Ascending aorta (tissue), 2 donors: ENCODE measurements at regions not wholly inside any gene's neighbourhood (a gene's known extent, or its start where the extent isn't known, plus 50 kb on each side); places are given as distances from the start of the nearest gene placed in this dataset.
A peak's percentile ranks its signal among the peaks of the same experiment; 100 is the strongest.

ENCODE experiments used
- DNase-seq, 2 donors: peaks; one replicate each; pipeline ENCODE4 v3.0.0-alpha.2; 2019; ENCODE audit warnings: low spot score in 2 of 2
- H3K27ac ChIP-seq, 2 donors: fragments of 200-600 bp; sonication (generic); one replicate each; pipeline ENCODE4 v1.5.1; 2016 to 2017; ENCODE audit warnings: mild to moderate bottlenecking in 1 of 2
- H3K27me3 ChIP-seq: fragments of 200-600 bp; sonication (generic); one replicate; pipeline ENCODE4 v1.5.1; 2017
- H3K36me3 ChIP-seq, 2 donors: fragments of 200-600 bp; sonication (generic); one replicate each; pipeline ENCODE4 v1.5.1; 2016
- H3K4me1 ChIP-seq, 2 donors: fragments of 200-600 bp; sonication (generic); one replicate each; pipeline ENCODE4 v1.5.1; 2016 to 2017; ENCODE audit warnings: mild to moderate bottlenecking in 1 of 2
- H3K4me3 ChIP-seq, 2 donors: fragments of 200-600 bp; sonication (generic); one replicate each; pipeline ENCODE4 v1.5.1; 2016 to 2017; ENCODE audit warnings: mild to moderate bottlenecking in 1 of 2
- H3K9me3 ChIP-seq, 2 donors: fragments of 200-600 bp; sonication (generic); one replicate each; pipeline ENCODE4 v1.5.1; 2016
- CTCF ChIP-seq, 3 experiments: fragments of 200-600 bp in 2 of 3; fragments of 450-650 bp in 1 of 3; sonication (generic) in 2 of 3; IDR thresholded peaks; one replicate each; pipeline ENCODE4 v1.5.1; 2016 to 2019; ENCODE audit warnings: antibody characterized with exemption in 3 of 3, mild to moderate bottlenecking in 1 of 3, moderate library complexity in 1 of 3
- intact Hi-C: fragments of 100-400 bp; cut with DNase I; formaldehyde crosslinking; loops from one replicate; pipeline ENCODE4 v1.15.1; 2023

- Histone ChIP-seq H3K27me3 (no peaks in the 10 kb centered on the region), H3K4me3 (no peak overlapping the region), H3K4me1 (peaks cover 0 to 16% of the 10 kb centered on the region in 2 donors), H3K27ac (peak overlapping the region in 1 of 2 donors; percentile 50), H3K9me3 (no peaks in the 10 kb centered on the region), H3K36me3 (no peaks in the 10 kb centered on the region)
- no peak for DNase-seq
- intact Hi-C loops = no loop called here
- no peak for TF ChIP-seq CTCF (IDR thresholded peaks at IDR 0.05)
Measured at GRCh38 chr4:128636906-128637305, 172.6 kb upstream of the JADE1 start.

DNA sequence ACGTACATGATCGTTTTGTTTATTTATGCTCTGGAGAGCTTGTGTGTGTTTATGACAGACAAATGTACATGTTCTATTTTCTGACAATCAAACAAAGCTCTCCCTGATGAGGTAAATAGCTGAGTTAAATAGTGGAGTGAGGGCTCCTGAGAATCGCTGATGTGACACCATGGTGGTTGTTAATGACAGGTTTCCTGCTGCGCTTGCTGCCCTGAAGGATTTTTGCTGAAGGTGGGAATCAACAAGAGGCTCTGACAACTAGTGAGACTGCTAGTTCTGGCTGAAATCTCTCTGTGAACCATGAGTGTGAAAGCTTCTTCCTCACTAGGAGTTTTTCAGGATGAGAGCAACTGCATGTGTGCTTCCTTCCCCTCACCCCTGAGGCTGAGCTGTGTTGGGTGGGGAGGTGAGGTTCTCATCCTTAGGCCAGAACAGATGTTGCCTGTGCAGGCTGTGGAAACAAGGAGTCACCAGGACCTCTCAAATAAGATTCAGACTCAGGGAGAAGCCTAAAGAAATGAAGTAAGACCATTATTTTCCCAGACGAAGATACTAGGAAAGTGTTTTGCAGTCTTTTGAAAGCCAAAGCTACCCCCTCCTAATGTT lies 173.4 kb upstream of the JADE1 start:
- Histone ChIP-seq H3K9me3 (no peaks in the 10 kb centered on the region), H3K27ac (peak overlapping the region; percentile 50 to 57), H3K27me3 (no peaks in the 10 kb centered on the region), H3K4me3 (no peak overlapping the region), H3K36me3 (no peaks in the 10 kb centered on the region), H3K4me1 (peaks cover 0 to 16% of the 10 kb centered on the region in 2 donors)
- TF ChIP-seq CTCF (IDR thresholded peaks at IDR 0.05) = no peak
- intact Hi-C loops = no loop called here
- DNase-seq = no peak

DNA sequence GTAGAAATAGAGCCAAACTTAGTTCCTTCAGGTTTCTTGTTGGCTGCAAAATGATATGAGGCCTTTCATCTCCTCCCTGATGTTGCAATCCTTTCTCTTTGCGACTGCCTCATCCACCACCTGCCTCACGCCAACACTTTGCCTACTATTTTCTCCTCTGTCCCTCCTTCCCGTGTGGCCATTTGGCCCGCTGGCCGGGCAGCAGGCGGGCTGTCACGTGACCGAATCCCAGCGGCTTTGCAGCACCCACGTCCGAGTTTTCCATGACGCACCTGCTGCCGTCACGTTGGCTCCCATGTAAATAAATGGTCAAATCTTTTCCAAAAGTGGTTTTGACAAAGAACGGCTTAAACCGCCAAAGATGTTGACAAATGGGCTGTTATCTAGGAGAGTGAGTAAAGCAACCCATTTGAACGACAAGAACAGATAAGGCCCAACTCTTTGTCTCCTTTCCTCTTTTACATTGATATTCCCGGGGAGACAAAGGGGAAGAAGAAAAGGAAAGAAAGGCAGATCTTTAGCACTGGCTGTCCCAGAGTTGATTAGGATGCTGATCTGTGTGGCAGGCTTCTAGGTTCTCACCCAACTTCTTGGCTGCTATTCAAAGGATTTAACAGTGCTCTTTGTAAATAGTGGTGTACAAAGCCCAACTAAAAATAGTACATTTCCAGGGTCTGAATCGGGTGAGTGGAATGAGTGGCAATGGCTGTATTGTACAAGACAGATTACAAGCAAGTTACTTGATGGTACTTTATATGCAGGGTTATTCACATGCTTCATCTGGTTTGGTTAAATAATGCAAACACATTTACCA lies 174.2 kb upstream of the JADE1 start:
- peak overlapping the region; percentile 50 to 57 for H3K27ac ChIP-seq

GRCh38 chr4:128633067-128633466 lies 176.4 kb upstream of the JADE1 start:
- Histone ChIP-seq H3K36me3 (no peaks in the 10 kb centered on the region), H3K4me1 (peaks cover 0 to 8% of the 10 kb centered on the region in 2 donors), H3K27ac (no peak overlapping the region), H3K4me3 (no peak overlapping the region), H3K9me3 (no peaks in the 10 kb centered on the region), H3K27me3 (no peaks in the 10 kb centered on the region)
- no peak for TF ChIP-seq CTCF (IDR thresholded peaks at IDR 0.05)
- no peak for DNase-seq
- intact Hi-C loops = no loop called here

More for the DNA sequence above, 174.2 kb upstream of the JADE1 start:
- H3K36me3 ChIP-seq = no peaks in the 10 kb centered on the region
- intact Hi-C loops = no loop called here
- DNase-seq = peak; percentile 39 to 74
- H3K4me3 ChIP-seq = no peak overlapping the region
- TF ChIP-seq CTCF (IDR thresholded peaks at IDR 0.05) = no peak
- peaks cover 0 to 16% of the 10 kb centered on the region in 2 donors for H3K4me1 ChIP-seq
- no peaks in the 10 kb centered on the region for H3K9me3 ChIP-seq
- no peaks in the 10 kb centered on the region for H3K27me3 ChIP-seq

DNA sequence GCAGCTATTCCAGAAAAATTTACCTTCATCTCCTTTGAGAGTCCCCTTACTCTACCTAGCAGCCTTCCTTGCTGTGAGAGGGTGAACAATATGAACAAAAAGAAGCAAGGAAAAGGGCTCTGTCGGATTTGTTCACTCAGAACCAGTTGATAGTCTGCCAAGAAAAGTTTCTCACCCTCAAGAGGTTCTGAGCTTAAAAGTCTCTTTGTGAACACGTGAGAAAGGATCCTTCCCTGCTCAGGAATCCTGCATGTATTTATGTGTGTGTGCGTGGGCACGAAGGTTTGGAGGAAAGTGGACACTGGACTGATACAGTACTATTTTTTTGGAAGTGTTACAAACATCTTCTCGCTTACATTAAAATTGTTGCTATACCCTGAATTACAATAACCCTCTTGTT lies 178.6 kb upstream of the JADE1 start:
- H3K36me3 ChIP-seq = no peaks in the 10 kb centered on the region
- H3K9me3 ChIP-seq = no peaks in the 10 kb centered on the region
- no peaks in the 10 kb centered on the region for H3K27me3 ChIP-seq
- H3K4me3 ChIP-seq = no peak overlapping the region
- peaks cover 0 to under 1% of the 10 kb centered on the region in 2 donors for H3K4me1 ChIP-seq
- TF ChIP-seq CTCF (IDR thresholded peaks at IDR 0.05) = no peak
- no peak overlapping the region for H3K27ac ChIP-seq
- DNase-seq = no peak
- intact Hi-C loops = no loop called here
